Limb (tissue), 2 donors: ENCODE measurements at regions not wholly inside any gene's neighbourhood (a gene's known extent, or its start where the extent isn't known, plus 50 kb on each side); places are given as distances from the start of the nearest gene placed in this dataset.

Experiments
- DNase-seq, 2 donors: peaks; one replicate each; pipeline ENCODE4 v3.0.0-alpha.2; 2016; ENCODE audit errors: extremely low spot score in 2 of 2

DNA sequence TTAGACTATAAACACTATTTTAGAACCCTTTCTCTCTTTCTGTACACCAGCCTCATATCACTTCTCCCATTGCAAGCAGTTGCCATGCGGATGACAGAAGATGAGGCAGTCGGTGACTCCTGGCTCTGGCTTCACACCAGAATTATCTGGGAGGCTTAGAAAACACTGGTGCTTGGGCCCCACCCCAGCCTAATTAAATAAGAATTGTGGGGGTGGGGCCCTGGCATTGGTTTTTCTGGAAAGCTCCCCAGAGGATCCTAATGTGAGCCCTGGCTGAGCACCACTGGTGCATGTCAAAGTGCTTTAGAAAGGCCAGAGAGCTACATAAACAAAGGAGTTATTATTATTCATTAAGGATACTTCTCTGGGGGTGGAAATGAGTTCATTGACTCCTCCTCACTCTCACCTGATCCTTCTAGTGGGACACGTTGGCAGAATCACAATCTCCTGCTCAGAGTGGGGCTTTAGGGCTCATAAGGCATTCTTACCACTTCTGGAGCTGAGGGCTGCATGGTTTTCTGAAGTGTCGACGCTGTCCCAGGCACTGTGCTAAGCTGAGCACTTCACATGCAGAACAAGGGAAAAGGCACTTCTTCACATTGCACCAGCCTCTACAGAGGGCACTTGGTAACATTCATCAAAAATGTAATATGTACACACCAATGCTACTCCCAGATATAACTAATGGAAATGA, 188.5 kb upstream of the TLE3 start:
- DNase-seq = no peak

DNA sequence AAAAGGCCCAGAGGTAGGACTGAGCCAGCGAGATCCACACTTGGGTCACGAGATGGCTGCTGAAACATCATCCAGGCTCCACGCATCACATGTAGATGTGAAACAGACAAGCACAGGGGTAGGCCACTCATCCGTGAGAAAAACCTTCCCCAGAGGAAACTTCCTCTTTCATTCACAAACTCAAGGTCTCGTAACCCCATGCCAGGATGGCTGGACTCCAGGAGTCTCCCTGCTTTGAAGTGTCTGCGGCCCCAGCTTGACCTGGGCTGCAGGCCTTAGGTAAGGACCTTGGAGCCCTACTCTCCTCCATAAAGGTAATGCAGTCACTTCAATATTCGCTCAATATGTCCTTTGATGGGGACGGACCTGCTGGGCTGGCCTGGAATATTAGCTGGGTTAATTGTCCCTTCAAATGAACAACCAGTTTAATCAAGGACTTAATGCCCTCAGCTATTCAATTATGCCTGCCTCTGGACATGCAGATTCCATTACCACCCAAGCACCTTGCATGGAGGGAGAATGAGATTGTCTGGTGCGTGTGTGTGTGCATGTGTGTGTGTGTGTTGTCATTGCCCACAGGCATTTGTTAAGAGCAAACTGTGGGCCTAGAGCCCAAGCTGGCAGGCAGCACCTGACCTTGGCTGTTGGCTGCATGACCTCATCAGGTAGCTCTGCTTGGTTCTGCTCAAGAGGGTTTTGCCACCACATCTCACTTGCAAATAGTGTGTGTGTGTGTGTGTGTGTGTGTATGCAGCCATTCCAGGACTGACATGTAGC, 186.9 kb upstream of the TLE3 start:
- DNase-seq = no peak

DNA sequence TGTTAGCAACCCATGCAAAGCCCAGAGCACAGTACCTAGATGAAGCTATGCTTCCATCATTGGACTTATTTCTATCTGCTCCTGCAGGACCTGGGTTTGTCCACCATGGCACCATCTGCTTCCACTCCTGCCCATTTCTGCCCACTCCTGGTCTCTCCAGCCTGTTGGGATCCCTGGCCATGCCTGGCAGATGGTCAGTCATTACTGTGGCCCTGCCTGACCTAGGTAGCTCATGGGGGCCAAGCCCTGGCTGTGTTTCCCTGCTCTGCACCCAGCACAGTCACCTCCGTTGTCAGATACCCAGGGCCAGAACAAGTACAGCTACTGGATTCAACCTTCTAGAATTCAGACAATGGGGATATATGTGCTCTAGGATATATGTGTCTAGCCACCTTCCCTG, 185.8 kb upstream of the TLE3 start:
- DNase-seq = no peak

DNA sequence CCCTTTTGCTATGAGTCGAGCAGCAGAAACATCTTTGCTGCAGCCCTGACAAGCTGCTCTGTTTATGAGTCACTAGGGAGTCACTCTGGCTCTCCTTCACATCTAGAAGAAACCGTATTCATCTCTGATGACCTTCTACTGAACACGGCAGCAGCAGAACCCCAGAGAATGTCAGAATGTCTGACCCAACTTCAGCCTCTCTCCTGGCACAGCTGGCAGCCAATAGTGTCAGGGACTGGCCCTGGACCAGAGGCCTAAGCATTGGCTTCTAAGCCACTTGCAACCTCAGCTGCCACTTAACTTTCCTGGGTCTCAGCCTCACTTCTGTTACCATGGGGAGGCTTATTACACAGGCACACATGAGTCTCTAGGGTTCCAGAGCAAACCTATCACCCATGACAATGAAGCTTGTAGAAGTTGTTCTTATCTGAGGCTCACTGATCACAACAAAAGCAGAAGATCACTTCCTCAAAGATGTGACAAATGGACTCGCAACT, 184.1 kb upstream of the TLE3 start:
- peak in 1 of 2 donors; percentile 4 for DNase-seq

DNA sequence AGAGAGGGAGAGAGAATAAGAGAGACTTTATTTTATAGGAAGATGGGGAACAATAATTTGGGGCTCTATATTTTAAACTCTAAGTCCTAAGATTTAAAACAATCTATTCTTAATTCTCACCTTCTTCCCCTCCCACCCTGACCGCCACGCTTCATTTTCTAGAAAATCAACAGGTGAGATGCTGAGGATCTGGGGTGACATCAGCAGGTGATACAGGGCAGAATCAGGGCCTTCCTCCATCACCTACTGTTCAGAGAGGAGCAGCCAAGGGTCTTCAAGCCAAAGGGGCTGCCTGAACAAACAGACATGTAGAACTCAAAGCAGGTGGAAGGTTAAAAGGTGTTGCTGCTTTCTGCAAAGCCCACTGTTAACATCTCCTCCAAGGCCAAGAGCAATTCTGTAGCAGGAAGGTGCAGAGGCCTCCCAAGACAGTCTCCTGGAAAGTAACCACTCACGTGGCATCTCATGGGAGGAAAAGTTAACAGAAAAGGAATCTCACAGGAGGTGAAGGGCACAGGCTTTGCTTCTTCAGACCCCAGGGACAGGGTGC, 183.6 kb upstream of the TLE3 start:
- DNase-seq = peak in 1 of 2 donors; percentile 12

DNA sequence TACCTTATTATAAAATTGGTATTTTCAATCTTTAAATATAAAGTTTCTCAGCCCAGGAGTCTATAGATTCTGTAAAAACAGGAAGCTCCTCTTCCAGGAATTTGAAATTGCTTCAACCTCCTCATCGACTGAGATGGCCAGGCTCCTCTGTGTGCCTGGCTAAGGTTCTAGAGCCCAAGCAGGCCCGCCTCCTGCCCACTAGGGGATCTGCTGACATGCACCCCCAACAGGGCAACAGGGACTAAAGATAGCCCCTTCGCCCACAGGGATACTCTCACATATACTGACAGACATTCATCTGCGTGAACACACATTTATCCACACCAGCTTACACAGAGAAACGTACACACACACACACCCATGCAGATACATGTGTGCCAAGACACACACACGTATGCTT, 183.1 kb upstream of the TLE3 start:
- peak in 1 of 2 donors; percentile 9 for DNase-seq

DNA sequence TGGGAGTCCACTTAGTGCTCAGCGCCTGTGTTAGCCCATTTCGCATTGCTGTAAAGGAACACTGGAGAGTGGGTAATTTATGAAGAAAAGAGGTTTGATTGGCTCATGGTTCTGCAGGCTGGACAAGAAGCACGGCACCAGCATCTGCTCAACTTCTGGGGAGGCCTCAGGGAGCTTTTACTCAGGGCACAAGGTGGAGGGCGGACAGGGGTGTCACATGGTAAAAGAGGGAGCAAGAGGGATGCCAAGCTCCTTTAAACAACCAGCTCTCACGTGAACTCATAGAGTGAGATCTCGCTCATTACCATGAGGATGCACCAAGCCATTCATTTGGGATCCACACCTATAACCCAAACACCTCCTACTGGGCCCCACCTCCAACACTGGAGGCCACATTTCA, 181.4 kb upstream of the TLE3 start:
- peak in 1 of 2 donors; percentile 6 for DNase-seq

DNA sequence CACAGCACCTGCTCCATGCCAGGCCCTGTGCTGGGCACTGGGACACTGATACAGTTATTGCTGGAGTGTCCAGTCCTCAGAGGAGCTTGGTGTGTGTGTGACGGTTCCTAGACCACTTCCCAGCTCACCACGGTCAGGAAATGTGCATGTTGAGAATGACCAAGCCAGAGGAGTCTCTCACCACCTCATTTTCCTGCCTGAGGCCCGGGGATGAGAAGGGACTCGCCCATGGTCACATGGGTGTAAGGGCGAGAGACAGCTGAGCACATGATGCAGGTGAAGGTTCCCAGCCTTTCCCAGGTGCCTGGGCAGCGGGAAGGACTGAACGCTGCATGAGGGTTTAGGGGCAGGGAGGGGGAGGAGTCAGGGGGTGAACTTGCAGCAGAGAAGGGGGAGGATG, 180.9 kb upstream of the TLE3 start:
- DNase-seq = peak in 1 of 2 donors; percentile 7

DNA sequence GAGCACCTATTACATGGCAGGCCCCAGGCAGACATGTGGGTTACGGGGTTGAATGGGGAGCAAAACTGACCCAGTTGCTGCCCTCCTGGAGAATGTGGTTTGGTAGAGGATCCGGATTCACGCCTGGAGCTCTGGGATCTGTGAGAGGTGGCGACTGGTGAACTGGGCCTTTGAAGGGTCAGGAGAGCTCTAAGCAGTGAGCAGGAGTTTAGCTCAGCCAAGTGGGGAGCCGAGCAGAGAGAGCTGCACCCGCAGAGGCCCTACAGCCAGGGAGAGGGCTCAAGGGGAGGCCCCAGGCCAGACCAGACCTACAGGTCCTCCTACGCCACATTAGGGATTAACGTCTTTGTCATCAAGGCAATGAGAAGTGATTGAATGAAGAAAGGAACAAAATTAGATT, 179.8 kb upstream of the TLE3 start:
- DNase-seq = peak in 1 of 2 donors; percentile 6

DNA sequence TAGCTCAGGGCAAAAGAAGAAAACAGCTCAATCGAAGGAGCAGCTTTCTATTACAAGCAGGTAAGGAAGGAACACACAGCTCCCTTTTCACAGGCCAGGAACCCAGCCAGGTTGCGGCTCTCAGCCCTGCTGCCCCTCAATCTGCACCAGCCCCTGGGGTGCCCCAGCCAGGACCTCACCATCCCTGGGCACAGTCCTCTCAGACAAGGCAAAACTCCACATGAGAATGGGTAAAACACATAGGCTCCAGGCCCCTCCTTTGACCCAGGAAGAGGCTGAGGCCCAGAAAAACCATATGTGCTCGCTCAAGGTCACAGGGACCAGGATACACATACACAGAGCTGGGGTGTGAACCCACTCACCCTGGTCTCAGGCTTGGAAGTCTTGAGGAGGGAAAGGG, 178.7 kb upstream of the TLE3 start:
- DNase-seq = no peak

DNA sequence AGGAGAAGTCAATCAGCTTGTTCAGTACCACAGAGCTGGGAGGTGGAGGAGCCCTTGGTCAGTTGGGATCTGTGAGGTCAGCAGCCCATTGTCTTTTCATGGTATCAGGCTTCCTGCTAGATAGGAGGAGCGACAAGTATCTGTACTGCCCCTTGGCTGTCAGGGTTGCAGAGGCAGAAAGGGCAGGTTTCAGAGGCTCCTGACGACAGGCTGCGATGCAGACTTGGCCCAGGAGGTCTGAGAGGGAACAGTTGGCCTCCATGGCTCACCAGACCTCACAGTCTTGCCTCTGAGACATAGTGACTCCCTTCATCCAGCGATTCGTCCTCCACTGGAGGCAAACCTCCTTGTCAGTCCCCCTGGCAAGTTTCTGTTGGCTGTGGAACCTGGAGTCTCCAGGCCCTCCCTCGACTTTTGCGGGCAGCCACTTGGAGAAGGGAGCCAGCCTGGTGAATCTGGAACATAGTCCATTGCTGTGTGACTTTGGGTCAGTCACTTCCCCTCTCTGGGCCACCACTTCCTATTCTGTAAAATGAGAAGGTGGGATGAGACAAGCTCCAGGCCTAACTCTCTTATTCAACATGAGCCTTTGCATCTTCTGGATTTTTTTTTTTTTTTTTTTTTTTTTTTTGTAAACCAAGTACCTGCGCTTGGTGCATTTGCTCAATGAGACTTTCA, 177.9 kb upstream of the TLE3 start:
- no peak for DNase-seq

DNA sequence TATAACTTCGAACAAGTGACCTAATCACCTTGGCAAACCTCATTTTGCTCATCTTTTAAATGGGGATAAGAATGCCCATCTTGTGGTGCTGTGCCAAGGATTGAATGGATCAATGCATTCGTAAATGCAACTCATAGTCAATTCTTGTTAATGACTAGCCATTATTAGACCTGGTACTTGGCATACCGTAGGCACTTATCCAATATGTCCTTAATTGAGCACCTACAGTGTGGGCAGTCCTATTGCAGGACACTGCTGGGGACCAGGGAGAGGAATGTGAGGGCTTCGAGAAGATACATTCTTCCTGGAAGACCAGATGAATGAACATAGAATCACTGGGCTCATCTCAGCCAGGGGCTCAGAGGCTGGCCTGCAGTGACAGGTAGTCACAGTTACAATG, 177.2 kb upstream of the TLE3 start:
- DNase-seq = no peak

DNA sequence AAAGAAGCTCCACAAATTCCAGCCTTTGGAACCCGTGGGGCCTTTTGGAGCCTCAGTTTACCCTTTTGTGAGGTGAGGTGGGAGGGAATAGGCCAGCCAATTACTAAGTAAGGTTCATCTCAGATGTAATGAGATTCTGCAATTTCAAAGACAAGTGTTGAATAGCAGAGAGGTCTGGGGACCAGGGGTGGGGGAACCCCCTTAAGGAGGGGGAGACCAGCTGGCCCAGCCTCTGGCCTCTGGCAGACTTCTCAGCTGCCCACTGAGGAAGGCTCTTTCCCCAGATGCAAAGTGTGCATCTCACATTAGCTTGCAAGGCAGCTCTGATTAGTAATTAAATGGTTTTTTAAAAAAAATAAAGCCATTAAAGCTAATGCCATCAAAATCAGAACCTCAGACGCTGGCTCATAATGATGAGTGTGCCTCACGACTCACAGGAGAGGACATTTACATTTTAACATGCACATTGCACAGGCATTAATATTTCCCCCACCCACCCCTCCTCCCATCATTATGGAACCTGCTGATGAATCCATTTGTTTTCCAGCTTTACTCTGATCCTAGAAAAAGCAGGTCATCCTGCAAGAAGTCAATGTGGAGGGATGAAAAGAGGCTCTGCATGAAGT, 176.7 kb upstream of the TLE3 start:
- DNase-seq = no peak

DNA sequence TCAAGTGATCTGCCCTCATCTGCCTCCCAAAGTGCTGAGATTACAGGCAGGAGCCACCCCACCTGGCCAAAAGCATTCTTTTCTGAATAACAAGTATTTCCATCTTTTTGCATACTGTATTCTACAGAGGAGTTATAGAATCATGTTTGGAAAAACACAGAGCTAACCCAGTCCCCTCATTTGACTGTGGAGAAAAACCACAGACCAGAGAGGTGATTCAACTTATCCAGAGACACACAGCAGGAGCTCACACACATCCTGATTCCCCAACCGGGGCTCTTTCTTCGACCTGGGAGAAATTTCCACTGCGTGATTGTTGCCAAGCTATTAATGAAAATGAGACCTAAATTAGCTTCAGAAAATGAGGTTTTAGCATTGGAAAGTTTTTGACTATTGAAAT, 176.1 kb upstream of the TLE3 start:
- no peak for DNase-seq

DNA sequence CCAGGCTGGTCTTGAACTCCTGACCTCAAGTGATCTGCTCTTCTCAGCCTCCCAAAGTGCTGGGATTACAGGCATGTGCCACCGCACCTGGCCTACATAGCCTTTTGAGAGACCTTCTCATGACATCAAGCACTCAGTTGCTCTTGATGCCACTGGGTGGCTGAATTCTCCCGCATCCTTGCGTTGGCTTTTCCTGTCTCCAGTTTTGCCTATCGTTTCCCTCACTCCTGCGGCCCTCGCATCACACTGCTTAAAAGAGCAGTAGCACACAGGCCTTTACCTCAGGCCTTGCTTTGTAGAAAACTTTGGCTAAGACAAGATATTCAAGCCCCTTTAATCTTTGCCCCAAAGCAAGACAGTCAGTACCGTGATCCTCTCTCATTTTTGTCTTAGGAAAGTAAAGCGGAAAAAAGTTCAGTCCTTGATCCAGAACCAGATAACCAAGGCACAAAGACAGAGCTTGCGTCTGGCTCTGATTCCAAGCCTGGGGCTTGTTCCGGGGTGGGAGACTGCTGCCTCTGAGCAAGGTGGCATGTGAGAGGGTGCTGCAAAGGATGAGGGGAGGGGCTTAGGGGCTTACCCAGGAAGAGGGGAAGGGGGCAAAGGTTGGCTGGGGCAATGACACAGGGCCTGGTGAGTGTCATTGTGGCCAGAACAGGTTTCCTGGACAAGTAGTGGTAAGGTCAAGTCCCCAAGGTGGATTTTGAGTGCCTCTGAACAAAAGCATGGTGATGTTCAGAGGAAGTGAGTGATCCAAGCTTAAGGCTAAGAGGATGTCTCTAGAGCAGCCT, 175.0 kb upstream of the TLE3 start:
- DNase-seq = no peak

DNA sequence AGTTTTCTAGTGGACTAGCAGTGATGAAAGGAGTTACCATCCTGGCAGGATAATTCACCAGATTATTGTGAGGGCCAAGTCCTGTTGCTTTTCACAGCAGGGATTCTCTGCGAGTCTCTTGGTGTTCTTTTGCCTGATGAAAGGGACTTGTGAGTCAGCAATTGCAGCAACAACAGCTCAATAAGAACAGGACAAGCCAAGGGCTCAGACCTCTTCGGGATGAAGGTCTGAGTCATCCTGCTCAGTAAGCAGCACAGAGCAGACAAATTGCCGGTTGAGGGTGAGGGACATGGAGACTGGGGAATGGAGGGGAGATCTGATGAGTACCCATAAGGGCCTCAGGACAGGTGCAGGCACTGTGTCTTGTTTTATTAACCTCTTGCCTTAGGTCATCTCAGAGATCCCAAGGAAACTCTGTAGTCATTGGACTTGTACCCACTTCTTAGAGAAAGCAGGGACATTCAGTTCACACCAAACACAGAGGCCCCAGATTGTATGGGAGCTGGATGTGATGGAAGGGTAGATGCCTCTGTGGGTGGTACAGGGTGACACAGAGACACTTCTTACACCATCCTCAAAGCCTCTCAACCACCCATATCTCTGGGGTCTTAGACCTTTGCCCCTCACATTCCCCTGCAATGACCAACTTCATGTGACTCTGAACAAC, 173.8 kb upstream of the TLE3 start:
- DNase-seq = no peak

DNA sequence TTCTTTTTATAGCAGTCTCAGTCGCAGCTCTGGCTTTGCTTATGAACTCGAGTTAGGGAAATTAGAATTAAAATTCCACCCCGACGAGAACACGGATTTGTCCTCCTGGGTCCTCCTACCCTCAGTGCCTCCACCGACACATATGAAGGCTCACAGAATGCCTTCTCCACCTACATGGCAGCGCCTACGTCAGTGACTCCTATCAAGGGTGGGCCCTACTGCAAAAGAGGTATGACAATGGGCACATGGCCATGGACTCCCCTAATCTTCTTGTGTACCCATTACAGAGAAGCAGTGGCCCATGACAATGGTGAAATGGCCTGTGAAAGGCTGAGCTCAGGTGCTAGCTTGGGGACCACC, 173.0 kb upstream of the TLE3 start:
- DNase-seq = no peak

DNA sequence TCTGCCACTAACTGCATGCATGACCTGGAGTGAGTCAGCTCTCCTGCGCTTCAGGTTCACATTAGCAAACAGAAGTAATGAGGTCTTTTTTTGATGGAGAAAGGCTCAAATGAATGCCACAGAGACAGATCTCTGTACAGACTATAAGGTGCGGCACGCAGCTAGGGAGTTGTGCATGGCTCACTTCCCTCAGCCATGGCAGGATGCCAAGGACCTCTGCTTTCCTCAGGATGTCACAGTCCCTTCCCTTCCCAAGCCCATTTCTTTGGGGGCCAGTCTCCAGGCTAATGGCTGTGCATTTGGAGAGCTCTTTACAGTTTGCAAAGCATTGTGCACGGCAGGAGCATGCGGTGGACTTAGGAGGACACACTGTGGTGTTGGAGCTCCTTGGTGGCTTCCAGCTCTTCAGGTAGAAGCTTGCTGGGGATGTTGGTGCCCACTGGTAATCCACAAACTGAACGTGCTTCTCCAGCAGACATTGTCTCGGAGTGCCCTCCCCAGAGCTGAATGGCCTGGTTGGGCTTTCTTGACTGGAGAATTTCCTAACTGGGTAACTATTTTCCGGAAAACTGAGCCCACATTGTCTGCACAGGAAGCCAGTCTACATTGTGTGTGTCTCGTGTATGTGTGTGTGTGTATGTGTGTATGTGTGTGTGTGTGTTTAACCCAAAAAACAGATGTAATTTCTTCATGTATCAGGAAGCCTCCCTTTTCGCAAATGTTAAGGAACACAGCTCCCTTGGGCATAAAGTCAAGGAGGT, 172.5 kb upstream of the TLE3 start:
- DNase-seq = peak in 1 of 2 donors; percentile 48

DNA sequence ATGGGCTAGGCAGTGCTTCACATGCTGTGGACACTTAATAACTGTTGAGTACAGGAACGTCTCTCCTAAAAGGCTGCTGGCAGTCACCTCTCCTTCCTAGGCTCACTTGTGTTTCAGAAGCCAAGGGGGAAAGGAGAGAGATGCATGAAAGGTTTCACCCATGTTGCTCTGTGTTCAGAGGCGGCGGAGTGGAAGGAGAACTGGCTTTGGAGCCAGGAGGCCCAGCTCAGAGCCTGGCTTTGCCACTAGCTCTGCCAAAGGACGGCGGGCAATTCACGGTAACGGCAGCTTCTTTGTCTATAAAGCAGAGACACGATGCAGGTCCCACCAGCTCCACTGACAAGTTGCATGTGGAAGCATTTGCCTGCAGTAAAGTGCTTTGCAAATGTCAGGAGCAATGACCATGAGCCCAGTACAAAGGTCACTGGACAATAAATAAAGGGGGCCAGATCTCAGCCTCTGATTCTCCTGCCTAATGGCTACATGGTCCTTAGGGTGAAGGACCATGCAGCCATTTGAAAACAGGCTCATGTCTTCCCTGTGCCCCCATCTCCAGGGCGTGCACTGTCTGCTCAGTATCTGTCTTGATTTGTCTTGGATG, 171.7 kb upstream of the TLE3 start:
- no peak for DNase-seq
